Heart left ventricle (tissue), 16 donors: ENCODE measurements at regions not wholly inside any gene's neighbourhood (a gene's known extent, or its start where the extent isn't known, plus 50 kb on each side); places are given as distances from the start of the nearest gene placed in this dataset.

Experiments used
- ATAC-seq, 4 donors: fragments of 200-7000 bp; cut with Tn5 transposase; one replicate each; pipeline ENCODE4 v1.9.1; 2020 to 2022; ENCODE audit warnings: moderate library complexity in 4 of 4, mild to moderate bottlenecking in 3 of 4, moderate number of reproducible peaks in 1 of 4
- DNase-seq, 5 donors: peaks; one replicate each; pipeline ENCODE4 v3.0.0-alpha.2; 2020
- H3K27ac ChIP-seq, 12 donors: fragments of 200-600 bp; sonication (generic) in 4 of 12; one replicate each; pipeline versions ENCODE4 v1.5.0 to v1.8.0; 2016 to 2022; ENCODE audit warnings: mild to moderate bottlenecking in 2 of 12
- H3K27me3 ChIP-seq, 9 donors: fragments of 200-600 bp; sonication (generic) in 2 of 9; one replicate each; pipeline versions ENCODE4 v1.5.1 to v1.8.0; 2016 to 2022; ENCODE audit warnings: mild to moderate bottlenecking in 3 of 9
- H3K36me3 ChIP-seq, 9 donors: fragments of 200-600 bp; sonication (generic) in 2 of 9; one replicate each; pipeline versions ENCODE4 v1.5.0 to v1.8.0; 2018 to 2022; ENCODE audit warnings: mild to moderate bottlenecking in 2 of 9
- H3K4me1 ChIP-seq, 12 donors: fragments of 200-600 bp; sonication (generic) in 4 of 12; one replicate each; pipeline versions ENCODE4 v1.5.0 to v1.8.0; 2016 to 2022; ENCODE audit warnings: mild to moderate bottlenecking in 3 of 12
- H3K4me3 ChIP-seq, 12 donors: fragments of 200-600 bp; sonication (generic) in 4 of 12; one replicate each; pipeline versions ENCODE4 v1.5.0 to v1.8.0; 2017 to 2022; ENCODE audit warnings: mild to moderate bottlenecking in 9 of 12, moderate library complexity in 4 of 12
- H3K9me3 ChIP-seq, 12 donors: fragments of 200-600 bp; sonication (generic) in 4 of 12; one replicate each; pipeline versions ENCODE4 v1.5.0 to v1.8.0; 2016 to 2022; ENCODE audit warnings: mild to moderate bottlenecking in 1 of 12
- POLR2A ChIP-seq, 2 donors: fragments of 450-650 bp; IDR thresholded peaks; one replicate each; pipeline ENCODE4 v1.6.1; 2017; ENCODE audit warnings: antibody characterized with exemption in 2 of 2, mild to moderate bottlenecking in 2 of 2, moderate library complexity in 2 of 2
- WGBS, 4 donors: extraction: QIAGEN DNeasy Blood & Tissue Kit in 2 of 4; methylation state at CpG; one replicate each; pipeline versions ENCODE4 v1.1.5 to v1.1.7; 2013 to 2018; 5-methylcytosine and 5-hydroxymethylcytosine counted together
- intact Hi-C, 10 donors: fragments of 100-400 bp; cut with DNase I; formaldehyde crosslinking; loops; one replicate each; pipeline versions ENCODE4 v1.11.1 to v1.14.2; 2022
- TF ChIP-seq, protein P1 (sequence below), 12 donors: fragments of 200-600 bp; sonication (generic) in 4 of 12; IDR thresholded peaks; one replicate each; pipeline versions ENCODE4 v1.5.0 to v1.8.0; 2018 to 2022; ENCODE audit warnings: antibody characterized with exemption in 12 of 12, mild to moderate bottlenecking in 5 of 12
- donor health status: ischemic (EF 13 %, LVEDD 7.1; RV severe dilation, severe dysfunction).
- donor health status: healthy with polysubstance abuse.
- donor health status: DM: no; HTN: yes; CAD: no.
- donor health status: DM: no; HTN: no; CAD: no.
- donor health status: ischemic (EF 25% LVEDD 6.9; RV normal size, moderate dysfunction).
- donor health status: ischemic (EF 25% LVEDD 5.7; RV mildly dilated, moderate dysfunction).
- donor health status: healthy.
- donor health status: DM: yes; HTN: yes; CAD: no.
- donor health status: ischemic (EF 35%, LVEDD 5.7; RV mildly dilated, moderate dysfunction).
- donor health status: nonischemic (EF 11% LVEDD 7.7; RV severe dilation, severe dysfunction).
- donor health status: DM: yes; HTN: yes; CAD: no.
- donor health status: PGD.
- donor health status: ischemic (EF 29% LVEDD 5.4; RV normal size, mild dysfunction).
- donor health status: nonischemic (EF 23%, LVEDD 6.1; RV moderate dilation, normal function).

- TF ChIP-seq, protein P1, sequence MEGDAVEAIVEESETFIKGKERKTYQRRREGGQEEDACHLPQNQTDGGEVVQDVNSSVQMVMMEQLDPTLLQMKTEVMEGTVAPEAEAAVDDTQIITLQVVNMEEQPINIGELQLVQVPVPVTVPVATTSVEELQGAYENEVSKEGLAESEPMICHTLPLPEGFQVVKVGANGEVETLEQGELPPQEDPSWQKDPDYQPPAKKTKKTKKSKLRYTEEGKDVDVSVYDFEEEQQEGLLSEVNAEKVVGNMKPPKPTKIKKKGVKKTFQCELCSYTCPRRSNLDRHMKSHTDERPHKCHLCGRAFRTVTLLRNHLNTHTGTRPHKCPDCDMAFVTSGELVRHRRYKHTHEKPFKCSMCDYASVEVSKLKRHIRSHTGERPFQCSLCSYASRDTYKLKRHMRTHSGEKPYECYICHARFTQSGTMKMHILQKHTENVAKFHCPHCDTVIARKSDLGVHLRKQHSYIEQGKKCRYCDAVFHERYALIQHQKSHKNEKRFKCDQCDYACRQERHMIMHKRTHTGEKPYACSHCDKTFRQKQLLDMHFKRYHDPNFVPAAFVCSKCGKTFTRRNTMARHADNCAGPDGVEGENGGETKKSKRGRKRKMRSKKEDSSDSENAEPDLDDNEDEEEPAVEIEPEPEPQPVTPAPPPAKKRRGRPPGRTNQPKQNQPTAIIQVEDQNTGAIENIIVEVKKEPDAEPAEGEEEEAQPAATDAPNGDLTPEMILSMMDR (IDR thresholded peaks at IDR 0.05), result no peak
- TF ChIP-seq POLR2A (IDR thresholded peaks at IDR 0.05), result no peak
- no peak overlapping the region for H3K27ac ChIP-seq
- DNase-seq (no peak), ATAC-seq (no peak)
- H3K4me1 ChIP-seq, result no peaks in the 10 kb centered on the region
- no peaks in the 10 kb centered on the region for H3K27me3 ChIP-seq
- intact Hi-C loops, result no loop called here
- no peaks in the 10 kb centered on the region for H3K36me3 ChIP-seq
- H3K9me3 ChIP-seq, result peaks cover 0 to 29% (median under 1%) of the 10 kb centered on the region in 12 donors
- 80 to 92% (median 85%) methylated on average over 2 of the region's 2 CpGs for WGBS, 4 donors
- H3K4me3 ChIP-seq, result no peak overlapping the region
Measured at GRCh38 chr10:37632641-37633040, 224.8 kb downstream of the ZNF248 start.

DNA sequence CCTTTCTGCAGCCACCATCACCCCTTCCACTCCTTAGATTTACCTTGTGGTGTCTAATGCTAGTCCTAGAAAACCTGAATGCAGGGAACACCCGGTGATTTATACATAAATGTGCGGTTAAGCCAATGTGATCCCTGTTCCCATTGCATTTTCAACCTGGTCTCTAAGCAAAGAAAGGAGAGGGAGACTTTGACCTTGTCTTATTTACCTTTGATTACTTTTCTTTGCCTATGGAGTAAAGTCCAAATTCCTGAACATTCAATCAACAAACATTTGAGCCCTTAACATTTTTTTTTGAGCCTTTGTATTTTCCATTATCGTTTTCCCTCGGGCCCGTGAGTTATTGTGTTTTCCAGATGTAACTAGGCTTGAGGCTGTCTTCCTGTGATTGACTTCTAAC, 233.9 kb downstream of the ZNF248 start:
- intact Hi-C loops, result no loop called here
- Histone ChIP-seq H3K27me3 (no peaks in the 10 kb centered on the region), H3K4me3 (no peak overlapping the region), H3K36me3 (no peaks in the 10 kb centered on the region), H3K27ac (no peak overlapping the region), H3K4me1 (no peaks in the 10 kb centered on the region), H3K9me3 (peaks cover 0 to 8% (median 0%) of the 10 kb centered on the region in 12 donors)
- DNase-seq (no peak), ATAC-seq (no peak)
- 64 to 79% (median 69%) methylated on average over 5 of the region's 5 CpGs for WGBS, 4 donors
- TF ChIP-seq, protein P1 (IDR thresholded peaks at IDR 0.05), result no peak
- no peak for TF ChIP-seq POLR2A (IDR thresholded peaks at IDR 0.05)

- Histone ChIP-seq H3K27ac (no peak overlapping the region), H3K9me3 (peaks cover 0 to 25% (median 3%) of the 10 kb centered on the region in 12 donors), H3K4me3 (no peak overlapping the region), H3K27me3 (no peaks in the 10 kb centered on the region), H3K4me1 (no peaks in the 10 kb centered on the region), H3K36me3 (no peaks in the 10 kb centered on the region)
- no peak for DNase-seq
- ATAC-seq, result peak in 2 of 4 donors; percentile 37 to 71
- intact Hi-C loops, result no loop called here
- 21 to 32% (median 29%) methylated on average over 3 of the region's 3 CpGs for WGBS, 4 donors
- TF ChIP-seq, protein P1 (IDR thresholded peaks at IDR 0.05), result no peak
- TF ChIP-seq POLR2A (IDR thresholded peaks at IDR 0.05), result no peak
Measured at GRCh38 chr10:37619336-37619735, 238.1 kb downstream of the ZNF248 start.

- no peak for ATAC-seq
Measured at GRCh38 chr10:37588299-37588698, 269.1 kb downstream of the ZNF248 start.

More at GRCh38 chr10:37588299-37588698, 269.1 kb downstream of the ZNF248 start:
- 65 to 79% (median 73%) methylated on average over 6 of the region's 6 CpGs for WGBS, 4 donors
- H3K27ac ChIP-seq, result no peak overlapping the region
- no peak for DNase-seq
- H3K9me3 ChIP-seq, result no peaks in the 10 kb centered on the region
- H3K27me3 ChIP-seq, result no peaks in the 10 kb centered on the region
- no peak for TF ChIP-seq POLR2A (IDR thresholded peaks at IDR 0.05)
- TF ChIP-seq, protein P1 (IDR thresholded peaks at IDR 0.05), result no peak
- no peaks in the 10 kb centered on the region for H3K4me1 ChIP-seq
- no peaks in the 10 kb centered on the region for H3K36me3 ChIP-seq
- no peak overlapping the region for H3K4me3 ChIP-seq
- intact Hi-C loops, result loop anchor here in 1 of 10 donors (10.0 kb wide), 1 partner anchor 1193 kb away; no protein-coding TSS in a partner anchor
